ENCODE measurements at regions not wholly inside any gene's neighbourhood (a gene's known extent, or its start where the extent isn't known, plus 50 kb on each side); places are given as distances from the start of the nearest gene placed in this dataset.
A peak's percentile ranks its signal among the peaks of the same experiment; 100 is the strongest.

- no peak for ATAC-seq (ENCODE audit: insufficient read depth, low FRiP score)
Measured at GRCh38 chr4:67397031-67397430, 148.3 kb downstream of the CENPC start.

GRCh38 chr4:67396008-67396407 is 149.3 kb downstream of the CENPC start:
- TF ChIP-seq CTCF (IDR thresholded peaks at IDR 0.05; ENCODE audit: control extremely low read depth, extremely low read depth), result no peak

More at GRCh38 chr4:67397031-67397430, 148.3 kb downstream of the CENPC start:
- TF ChIP-seq CTCF (IDR thresholded peaks at IDR 0.05; ENCODE audit: control extremely low read depth, extremely low read depth), result no peak
- Histone ChIP-seq H3K4me1 (ENCODE audit: control insufficient read depth in 5 of 5, insufficient read depth in 5 of 5, low read length in 5 of 5) (peaks cover 0 to 3% (median 0%) of the 10 kb centered on the region in 5 donors), H3K27me3 (ENCODE audit: control insufficient read depth in 3 of 3, insufficient read depth in 3 of 3, low read length in 2 of 3) (no peaks in the 10 kb centered on the region), H3K36me3 (ENCODE audit: control insufficient read depth in 4 of 4, insufficient read depth in 4 of 4, low read length in 4 of 4) (no peaks in the 10 kb centered on the region), H3K27ac (ENCODE audit: low read depth in 1 of 2, low read length in 1 of 2) (no peak overlapping the region), H3K9ac (ENCODE audit: insufficient read depth in 1 of 2, low read length in 2 of 2) (no peak overlapping the region), H3K9me3 (ENCODE audit: control insufficient read depth in 4 of 4, insufficient read depth in 3 of 4, low read length in 3 of 4) (no peaks in the 10 kb centered on the region), H3K4me3 (no peak overlapping the region)
- 77 to 83% methylated on average over 5 of the region's 5 CpGs for WGBS, 2 donors
- DNase-seq, result no peak

GRCh38 chr4:67394879-67395278 is 150.4 kb downstream of the CENPC start:
- ATAC-seq (ENCODE audit: insufficient read depth, low FRiP score) (no peak), DNase-seq (no peak)
- TF ChIP-seq CTCF (IDR thresholded peaks at IDR 0.05; ENCODE audit: control extremely low read depth, extremely low read depth), result no peak
- Histone ChIP-seq H3K27ac (ENCODE audit: low read depth in 1 of 2, low read length in 1 of 2) (no peak overlapping the region), H3K27me3 (ENCODE audit: control insufficient read depth in 3 of 3, insufficient read depth in 3 of 3, low read length in 2 of 3) (no peaks in the 10 kb centered on the region), H3K4me3 (no peak overlapping the region), H3K36me3 (ENCODE audit: control insufficient read depth in 4 of 4, insufficient read depth in 4 of 4, low read length in 4 of 4) (no peaks in the 10 kb centered on the region), H3K9ac (ENCODE audit: insufficient read depth in 1 of 2, low read length in 2 of 2) (no peak overlapping the region), H3K9me3 (ENCODE audit: control insufficient read depth in 4 of 4, insufficient read depth in 3 of 4, low read length in 3 of 4) (no peaks in the 10 kb centered on the region), H3K4me1 (ENCODE audit: control insufficient read depth in 5 of 5, insufficient read depth in 5 of 5, low read length in 5 of 5) (peaks cover 0 to 3% (median 0%) of the 10 kb centered on the region in 5 donors)
- 67 to 84% methylated on average over 3 of the region's 3 CpGs for WGBS, 2 donors

More at GRCh38 chr4:67396008-67396407, 149.3 kb downstream of the CENPC start:
- no peaks in the 10 kb centered on the region for H3K27me3 ChIP-seq (ENCODE audit: control insufficient read depth in 3 of 3, insufficient read depth in 3 of 3, low read length in 2 of 3)
- peaks cover 0 to 3% (median 0%) of the 10 kb centered on the region in 5 donors for H3K4me1 ChIP-seq (ENCODE audit: control insufficient read depth in 5 of 5, insufficient read depth in 5 of 5, low read length in 5 of 5)
- H3K4me3 ChIP-seq, result no peak overlapping the region
- no peak for DNase-seq
- H3K27ac ChIP-seq (ENCODE audit: low read depth in 1 of 2, low read length in 1 of 2), result no peak overlapping the region
- ATAC-seq (ENCODE audit: insufficient read depth, low FRiP score), result no peak
- H3K9me3 ChIP-seq (ENCODE audit: control insufficient read depth in 4 of 4, insufficient read depth in 3 of 4, low read length in 3 of 4), result no peaks in the 10 kb centered on the region
- no peak overlapping the region for H3K9ac ChIP-seq (ENCODE audit: insufficient read depth in 1 of 2, low read length in 2 of 2)
- no peaks in the 10 kb centered on the region for H3K36me3 ChIP-seq (ENCODE audit: control insufficient read depth in 4 of 4, insufficient read depth in 4 of 4, low read length in 4 of 4)
- 94 to 96% methylated on average over 2 of the region's 2 CpGs for WGBS, 2 donors

- no peak for ATAC-seq (ENCODE audit: insufficient read depth, low FRiP score)
- H3K27me3 ChIP-seq (ENCODE audit: control insufficient read depth in 3 of 3, insufficient read depth in 3 of 3, low read length in 2 of 3), result no peaks in the 10 kb centered on the region
- peak in 2 of 3 donors; percentile 44 to 47 for DNase-seq
- no peak overlapping the region for H3K9ac ChIP-seq (ENCODE audit: insufficient read depth in 1 of 2, low read length in 2 of 2)
- no peak for TF ChIP-seq CTCF (IDR thresholded peaks at IDR 0.05; ENCODE audit: control extremely low read depth, extremely low read depth)
- H3K27ac ChIP-seq (ENCODE audit: low read depth in 1 of 2, low read length in 1 of 2), result no peak overlapping the region
- H3K36me3 ChIP-seq (ENCODE audit: control insufficient read depth in 4 of 4, insufficient read depth in 4 of 4, low read length in 4 of 4), result no peaks in the 10 kb centered on the region
- H3K4me1 ChIP-seq (ENCODE audit: control insufficient read depth in 5 of 5, insufficient read depth in 5 of 5, low read length in 5 of 5), result peaks cover 0 to 3% (median 0%) of the 10 kb centered on the region in 5 donors
- 55 to 64% methylated on average over 3 of the region's 3 CpGs for WGBS, 2 donors
- no peak overlapping the region for H3K4me3 ChIP-seq
- no peaks in the 10 kb centered on the region for H3K9me3 ChIP-seq (ENCODE audit: control insufficient read depth in 4 of 4, insufficient read depth in 3 of 4, low read length in 3 of 4)
Measured at GRCh38 chr4:67393699-67394281, 151.5 kb downstream of the CENPC start.

All from lung (tissue), 11 donors.